HCT116 (cell line): ENCODE measurements at regions not wholly inside any gene's neighbourhood (a gene's known extent, or its start where the extent isn't known, plus 50 kb on each side); places are given as distances from the start of the nearest gene placed in this dataset.

ENCODE experiments used
- ATAC-seq: fragments of 200-7000 bp; cut with Tn5 transposase; 2 replicates; pipeline ENCODE4 v1.9.1; 2020; ENCODE audit warnings: mild to moderate bottlenecking, moderate library complexity
- BruUV-seq: library from RNA; stranded (reverse); fragments of 400-500 nt; replicated peaks from 2 replicates; lab custom pipeline; 2021; lab: Mats Ljungman, UMichigan
- CTCF ChIA-PET: fragments of 300-600 bp; sonication (Branson Sonifier 250); formaldehyde crosslinking; loops from one replicate; lab custom pipeline; 2021; ENCODE audit warnings: antibody characterized with exemption; lab: Charles Lee
- POLR2A ChIA-PET: fragments of 300-600, 350-600 bp; sonication (Branson Sonifier 250); formaldehyde crosslinking; loops from one replicate; lab custom pipeline; 2021; ENCODE audit warnings: antibody characterized with exemption; lab: Charles Lee
- RAD21 ChIA-PET, 2 experiments: fragments of 300-600 bp; sonication (Branson Sonifier 250); formaldehyde crosslinking; loops; one replicate each; lab custom pipeline; 2023; ENCODE audit warnings: low total read pairs in 2 of 2; ENCODE audit not compliant: uncharacterized antibody in 2 of 2, unreplicated experiment in 2 of 2, low non-redundant PET in 1 of 2; lab: Charles Lee
- DNase-seq: peaks from one replicate; pipeline ENCODE4 v3.0.0-alpha.2; 2010; ENCODE audit warnings: low read depth, low spot score
- H2AFZ ChIP-seq: fragments of 200-600 bp; shearing (Covaris generic), sonication (generic); 2 replicates; pipeline ENCODE4 v1.6.1; 2017; ENCODE audit warnings: low read depth, mixed run types, mixed read lengths, antibody characterized with exemption, low read length; ENCODE audit not compliant: poor library complexity, severe bottlenecking
- H3K27ac ChIP-seq: 2 replicates; pipeline ENCODE4 v1.5.1; 2012; ENCODE audit warnings: low read depth, low read length
- H3K27me3 ChIP-seq: fragments of 200-600 bp; sonication (generic); 2 replicates; pipeline ENCODE4 v1.6.1; 2016; ENCODE audit warnings: mixed run types, low read length, mixed read lengths; ENCODE audit not compliant: insufficient read depth
- H3K36me3 ChIP-seq, 2 experiments: fragments of 200-500 bp in 1 of 2; fragments of 200-600 bp in 1 of 2; sonication (Bioruptor generic) in 1 of 2; sonication (generic) in 1 of 2; 2 replicates each; pipeline versions ENCODE4 v1.5.1 to v1.6.1; 2014 to 2016; ENCODE audit warnings: low read length in 2 of 2, inconsistent platforms in 1 of 2, mixed read lengths in 1 of 2, mixed run types in 1 of 2; ENCODE audit not compliant: insufficient read depth in 2 of 2, control insufficient read depth in 1 of 2
- H3K4me1 ChIP-seq, 2 experiments: fragments of 200-600 bp in 1 of 2; sonication (generic) in 1 of 2; 2 replicates each; pipeline versions ENCODE4 v1.5.1 to v1.6.1; 2012 to 2017; ENCODE audit warnings: low read length in 2 of 2, inconsistent platforms in 1 of 2, mild to moderate bottlenecking in 1 of 2, mixed read lengths in 1 of 2, mixed run types in 1 of 2, moderate library complexity in 1 of 2; ENCODE audit not compliant: insufficient read depth in 2 of 2, control insufficient read depth in 1 of 2
- H3K4me2 ChIP-seq: fragments of 200-600 bp; sonication (generic); 2 replicates; pipeline ENCODE4 v1.6.1; 2017; ENCODE audit warnings: mixed run types, low read length, mixed read lengths
- H3K4me3 ChIP-seq, 2 experiments: fragments of 200-600 bp in 1 of 2; sonication (generic) in 1 of 2; replicated peaks in 1 of 2; 2 replicates each; pipeline ENCODE4 v1.5.1; 2011 to 2016; ENCODE audit warnings: low read length in 2 of 2, control low read depth in 1 of 2, low read depth in 1 of 2, mild to moderate bottlenecking in 1 of 2, mixed read lengths in 1 of 2, mixed run types in 1 of 2
- H3K79me2 ChIP-seq: fragments of 200-600 bp; sonication (generic); 2 replicates; pipeline ENCODE4 v1.6.1; 2017; ENCODE audit warnings: mild to moderate bottlenecking, mixed run types, low read length, moderate library complexity, mixed read lengths; ENCODE audit not compliant: insufficient read depth
- H3K9ac ChIP-seq: fragments of 200-600 bp; sonication (generic); 2 replicates; pipeline ENCODE4 v1.6.1; 2016; ENCODE audit warnings: low read length, mixed read lengths
- H3K9me2 ChIP-seq: fragments of 200-600 bp; sonication (generic), shearing (Covaris generic); 2 replicates; pipeline ENCODE4 v1.6.1; 2017; ENCODE audit warnings: mixed run types, mild to moderate bottlenecking, moderate library complexity; ENCODE audit not compliant: insufficient read depth
- H3K9me3 ChIP-seq, 2 experiments: fragments of 200-500 bp in 1 of 2; fragments of 200-600 bp in 1 of 2; sonication (Bioruptor generic) in 1 of 2; sonication (generic) in 1 of 2; 2 replicates each; pipeline ENCODE4 v1.6.1; 2014 to 2017; ENCODE audit warnings: low read length in 2 of 2, mixed read lengths in 2 of 2, inconsistent platforms in 1 of 2, low read depth in 1 of 2, mild to moderate bottlenecking in 1 of 2, mixed run types in 1 of 2, moderate library complexity in 1 of 2; ENCODE audit not compliant: control insufficient read depth in 1 of 2, insufficient read depth in 1 of 2
- H4K20me1 ChIP-seq: fragments of 200-600 bp; sonication (generic), shearing (Covaris generic); 2 replicates; pipeline ENCODE4 v1.6.1; 2017; ENCODE audit warnings: mixed run types, mild to moderate bottlenecking, moderate library complexity; ENCODE audit not compliant: insufficient read depth
- CBX3 ChIP-seq: IDR thresholded peaks from 2 replicates; pipeline ENCODE4 v1.6.1; 2012; ENCODE audit warnings: low read depth
- CEBPB ChIP-seq: IDR thresholded peaks from 2 replicates; pipeline ENCODE4 v1.6.1; 2012; ENCODE audit warnings: low read depth
- ELF1 ChIP-seq: IDR thresholded peaks from 2 replicates; pipeline ENCODE4 v1.6.1; 2012; ENCODE audit warnings: low read depth, borderline replicate concordance
- EZH2phosphoT487 ChIP-seq: fragments of 200-600 bp; IDR thresholded peaks from 2 replicates; pipeline ENCODE4 v1.6.1; 2018; ENCODE audit warnings: antibody characterized with exemption, borderline replicate concordance
- FOSL1 ChIP-seq: IDR thresholded peaks from 2 replicates; pipeline ENCODE4 v1.6.1; 2012; ENCODE audit warnings: low read depth
- JUND ChIP-seq: IDR thresholded peaks from 2 replicates; pipeline ENCODE4 v1.6.1; 2012
- MAX ChIP-seq: IDR thresholded peaks from 2 replicates; pipeline ENCODE4 v1.6.1; 2012
- POLR2A ChIP-seq: IDR thresholded peaks from 2 replicates; pipeline ENCODE4 v1.7.0; 2011; ENCODE audit warnings: borderline replicate concordance; ENCODE audit not compliant: insufficient read depth, insufficient read length; ENCODE audit errors: extremely low read depth
- POLR2AphosphoS5 ChIP-seq: IDR thresholded peaks from 2 replicates; pipeline ENCODE4 v1.6.1; 2011; ENCODE audit warnings: mild to moderate bottlenecking, low read depth, low read length, moderate library complexity
- RAD21 ChIP-seq: IDR thresholded peaks from 2 replicates; pipeline ENCODE4 v1.6.1; 2012; ENCODE audit warnings: low read depth, mild to moderate bottlenecking
- REST ChIP-seq: IDR thresholded peaks from 2 replicates; pipeline ENCODE4 v1.6.1; 2012; ENCODE audit warnings: low read depth
- SIN3A ChIP-seq: IDR thresholded peaks from 2 replicates; pipeline ENCODE4 v1.6.1; 2012; ENCODE audit warnings: low read depth
- SP1 ChIP-seq: IDR thresholded peaks from 2 replicates; pipeline ENCODE4 v1.6.1; 2012; ENCODE audit warnings: low read depth
- SRF ChIP-seq: IDR thresholded peaks from 2 replicates; pipeline ENCODE4 v1.6.1; 2012; ENCODE audit warnings: low read depth
- TCF7L2 ChIP-seq: IDR thresholded peaks from 2 replicates; pipeline ENCODE4 v1.7.0; 2011; ENCODE audit warnings: borderline replicate concordance, inconsistent platforms; ENCODE audit not compliant: insufficient read depth, insufficient read length; ENCODE audit errors: extremely low read depth
- YY1 ChIP-seq: IDR thresholded peaks from 2 replicates; pipeline ENCODE4 v1.6.1; 2011; ENCODE audit warnings: low read length, low read depth, moderate library complexity, mild to moderate bottlenecking; ENCODE audit not compliant: insufficient replicate concordance; ENCODE audit errors: extremely low read depth
- ZFX ChIP-seq: fragments of 450-650 bp; IDR thresholded peaks from 2 replicates; pipeline ENCODE4 v1.6.1; 2017
- ZNF274 ChIP-seq: fragments of 200-500 bp; sonication (Bioruptor generic); IDR thresholded peaks from 2 replicates; pipeline ENCODE4 v1.6.1; 2014; ENCODE audit warnings: mild to moderate bottlenecking, low read depth, low read length, inconsistent platforms
- intact Hi-C: fragments of 100-400 bp; cut with micrococcal nuclease; formaldehyde crosslinking; loops from 2 replicates; pipeline ENCODE4 v1.10.0; 2022
- TF ChIP-seq, protein P1 (sequence below), 3 experiments: fragments of 200-600 bp in 1 of 3; sonication (generic) in 1 of 3; IDR thresholded peaks in 2 of 3; conservative IDR thresholded peaks in 1 of 3; 2 replicates each; pipeline ENCODE4 v1.5.1; 2012 to 2017; ENCODE audit warnings: low read depth in 2 of 3, low read length in 2 of 3, antibody characterized with exemption in 1 of 3, borderline replicate concordance in 1 of 3, control low read depth in 1 of 3, mild to moderate bottlenecking in 1 of 3, mixed read lengths in 1 of 3, mixed run types in 1 of 3, moderate library complexity in 1 of 3; ENCODE audit not compliant: insufficient read depth in 1 of 3

GRCh38 chr2:226190479-226191252, 609.0 kb downstream of the IRS1 start:
- peak overlapping the region; percentile 41 for H3K9ac ChIP-seq
- no peaks in the 10 kb centered on the region for H3K27me3 ChIP-seq
- H4K20me1 ChIP-seq, result no peaks in the 10 kb centered on the region
- 0 out of 4 replicates have a peak, but pooled peaks cover 0 to 4% of the 10 kb centered on the region in 2 experiments for H3K36me3 ChIP-seq
- BruUV-seq, result no TSS peak
- H3K9me2 ChIP-seq, result no peaks in the 10 kb centered on the region
- peak overlapping the region; percentile 95 for H3K27ac ChIP-seq
- no peaks in the 10 kb centered on the region for H3K79me2 ChIP-seq
- H3K4me3 ChIP-seq, result no peak overlapping the region
- ChIA-PET POLR2A (interaction anchor here (0.7 to 1.0 kb wide), 3 partner anchors 36 to 462 kb away, joined by 3 read pairs; no protein-coding TSS in a partner anchor), RAD21 (interaction anchor here in 1 of 2 experiments (1.2 kb wide), 1 partner anchor 25 kb away, joined by 3 read pairs; no protein-coding TSS in a partner anchor), CTCF (no interaction called here)
- intact Hi-C loops, result no loop called here
- H3K4me2 ChIP-seq, result peak overlapping the region; percentile 25
- H3K4me1 ChIP-seq, result peaks cover 63 to 71% of the 10 kb centered on the region in 2 experiments
- ATAC-seq (peak; percentile 81), DNase-seq (peak; percentile 70)
- no peaks in the 10 kb centered on the region for H3K9me3 ChIP-seq
- peak overlapping the region; percentile 11 for H2AFZ ChIP-seq
- TF ChIP-seq ZNF274 (no peak), SIN3A (no peak), MAX (peak; percentile 20), CEBPB (no peak), RAD21 (no peak), REST (no peak), YY1 (peak; percentile 22), POLR2AphosphoS5 (peak; percentile 47), SRF (no peak), CBX3 (peak; percentile 32), SP1 (peak; percentile 59), JUND (peak; percentile 72), ELF1 (no peak), TCF7L2 (peak; percentile 90), EZH2phosphoT487 (no peak), POLR2A (peak; percentile 10), FOSL1 (peak; percentile 54), ZFX (no peak)
- TF ChIP-seq, protein P1, sequence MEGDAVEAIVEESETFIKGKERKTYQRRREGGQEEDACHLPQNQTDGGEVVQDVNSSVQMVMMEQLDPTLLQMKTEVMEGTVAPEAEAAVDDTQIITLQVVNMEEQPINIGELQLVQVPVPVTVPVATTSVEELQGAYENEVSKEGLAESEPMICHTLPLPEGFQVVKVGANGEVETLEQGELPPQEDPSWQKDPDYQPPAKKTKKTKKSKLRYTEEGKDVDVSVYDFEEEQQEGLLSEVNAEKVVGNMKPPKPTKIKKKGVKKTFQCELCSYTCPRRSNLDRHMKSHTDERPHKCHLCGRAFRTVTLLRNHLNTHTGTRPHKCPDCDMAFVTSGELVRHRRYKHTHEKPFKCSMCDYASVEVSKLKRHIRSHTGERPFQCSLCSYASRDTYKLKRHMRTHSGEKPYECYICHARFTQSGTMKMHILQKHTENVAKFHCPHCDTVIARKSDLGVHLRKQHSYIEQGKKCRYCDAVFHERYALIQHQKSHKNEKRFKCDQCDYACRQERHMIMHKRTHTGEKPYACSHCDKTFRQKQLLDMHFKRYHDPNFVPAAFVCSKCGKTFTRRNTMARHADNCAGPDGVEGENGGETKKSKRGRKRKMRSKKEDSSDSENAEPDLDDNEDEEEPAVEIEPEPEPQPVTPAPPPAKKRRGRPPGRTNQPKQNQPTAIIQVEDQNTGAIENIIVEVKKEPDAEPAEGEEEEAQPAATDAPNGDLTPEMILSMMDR (IDR thresholded peaks at IDR 0.05 in 2 of 3, conservative IDR thresholded peaks at IDR 0.05 in 1 of 3; ENCODE audit: borderline replicate concordance in 1 of 3, insufficient read depth in 1 of 3, low read depth in 2 of 3, low read length in 2 of 3), result no peak
